GM21390 (cell line): ENCODE measurements at regions not wholly inside any gene's neighbourhood (a gene's known extent, or its start where the extent isn't known, plus 50 kb on each side); places are given as distances from the start of the nearest gene placed in this dataset.
"Not testable (repeated sequence)": the region's sequence is repeated elsewhere in the genome, so short reads cannot be mapped to it uniquely, and the experiment has no call there.

ENCODE experiments used
- ATAC-seq: cut with Tn5 transposase; IDR thresholded peaks from one replicate; pipeline ENCODE4 v1.9.1; 2021; ENCODE audit not compliant: unreplicated experiment

- ATAC-seq, result not testable (repeated sequence)
Observed at GRCh38 chr7:150169943-150170490, 153.1 kb upstream of the LRRC61 start.

GRCh38 chr7:150183602-150184001 is 139.6 kb upstream of the LRRC61 start:
- not testable (repeated sequence) for ATAC-seq

- peak; percentile 95 for ATAC-seq
Observed at GRCh38 chr7:150189963-150190362, 133.2 kb upstream of the LRRC61 start.

- not testable (repeated sequence) for ATAC-seq
Observed at GRCh38 chr7:150192541-150192940, 130.6 kb upstream of the LRRC61 start.

GRCh38 chr7:150193866-150194265 is 129.3 kb upstream of the LRRC61 start:
- not testable (repeated sequence) for ATAC-seq
